NCI-H1694 (cell line): ENCODE measurements at regions not wholly inside any gene's neighbourhood (a gene's known extent, or its start where the extent isn't known, plus 50 kb on each side); places are given as distances from the start of the nearest gene placed in this dataset.
"Not testable (repeated sequence)": the region's sequence is repeated elsewhere in the genome, so short reads cannot be mapped to it uniquely, and the experiment has no call there.

Experiments
- DNase-seq: peaks from one replicate; lab custom pipeline; 2025; lab: John Stamatoyannopoulos, UW

GRCh38 chr3:153906366-153906765, 214.8 kb upstream of the ARHGEF26 start:
- DNase-seq: no peak

- DNase-seq: no peak
Measured at GRCh38 chr3:153910387-153910786, 210.8 kb upstream of the ARHGEF26 start.

- no peak for DNase-seq
Measured at GRCh38 chr3:153911116-153911515, 210.1 kb upstream of the ARHGEF26 start.

DNA sequence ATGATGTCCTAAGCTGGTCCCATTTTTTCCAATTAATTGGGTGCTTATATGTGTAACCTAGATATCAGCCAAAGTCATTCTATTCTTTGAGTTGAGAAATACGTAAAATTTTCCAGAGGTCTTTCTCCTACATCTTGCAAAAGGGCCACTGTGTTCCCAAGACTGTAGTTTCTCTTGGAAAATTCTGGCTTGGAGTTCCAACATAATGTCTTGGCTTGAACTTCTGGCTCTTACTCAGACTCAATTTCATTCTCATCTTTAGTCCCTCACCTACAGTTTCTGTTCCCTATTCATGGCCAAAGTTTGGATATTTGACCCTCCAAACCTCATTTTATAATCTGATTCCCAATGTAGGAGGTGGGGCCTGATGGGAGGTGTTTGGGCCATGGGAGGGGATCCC, 201.4 kb upstream of the ARHGEF26 start:
- no peak for DNase-seq

GRCh38 chr3:153921826-153922225, 199.4 kb upstream of the ARHGEF26 start:
- DNase-seq: no peak

DNA sequence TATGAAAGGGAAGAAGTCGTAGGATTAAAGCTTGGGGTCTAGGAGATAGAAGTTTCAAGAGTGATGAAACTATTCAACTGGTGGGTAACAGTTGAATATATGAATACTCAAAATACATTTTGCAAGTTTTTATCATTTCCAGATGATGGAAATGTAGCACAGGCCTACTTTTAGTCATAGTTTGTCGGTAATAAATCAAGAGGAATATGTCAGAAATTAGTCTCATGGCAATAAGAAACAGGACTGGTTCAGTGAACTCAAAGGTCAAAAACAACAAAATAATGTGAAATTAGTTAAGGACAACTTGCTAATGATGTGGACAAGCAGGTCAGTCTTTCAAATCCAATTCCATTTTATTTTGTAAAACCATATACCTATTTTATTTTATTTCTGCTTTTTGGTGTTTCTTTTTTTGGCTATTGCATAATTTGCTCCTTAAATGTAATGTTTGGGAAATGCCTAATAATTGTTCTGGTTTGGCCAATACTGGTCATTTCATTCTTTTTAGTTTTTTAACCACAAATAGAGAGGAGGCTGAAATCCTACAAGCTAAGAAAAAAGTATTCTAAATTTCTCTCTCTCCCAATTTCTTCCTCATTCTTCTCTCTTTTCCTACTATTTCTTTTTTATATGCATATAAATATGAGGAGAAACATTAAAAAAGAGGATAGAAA, 195.2 kb upstream of the ARHGEF26 start:
- DNase-seq: no peak

DNA sequence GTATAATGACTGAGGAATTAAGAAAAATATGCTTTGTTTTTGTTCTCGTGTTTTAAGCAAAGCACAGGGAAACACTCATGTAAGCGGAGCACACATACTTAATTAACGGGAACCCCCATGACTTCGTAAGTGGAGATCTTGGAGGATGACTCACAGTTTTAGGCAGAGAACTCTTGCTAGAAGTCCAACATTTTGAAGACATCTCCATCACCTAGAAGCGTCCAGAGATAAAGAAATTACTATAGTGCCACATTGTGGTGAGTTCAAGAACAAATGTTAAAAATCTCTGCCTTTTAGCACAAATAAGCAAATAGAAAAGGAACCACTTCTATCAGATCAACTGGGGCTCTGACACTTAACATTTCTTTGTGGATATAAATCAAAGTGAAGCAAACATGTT, 194.1 kb upstream of the ARHGEF26 start:
- DNase-seq: no peak

- DNase-seq: no peak
Measured at GRCh38 chr3:153928851-153929250, 192.3 kb upstream of the ARHGEF26 start.

DNA sequence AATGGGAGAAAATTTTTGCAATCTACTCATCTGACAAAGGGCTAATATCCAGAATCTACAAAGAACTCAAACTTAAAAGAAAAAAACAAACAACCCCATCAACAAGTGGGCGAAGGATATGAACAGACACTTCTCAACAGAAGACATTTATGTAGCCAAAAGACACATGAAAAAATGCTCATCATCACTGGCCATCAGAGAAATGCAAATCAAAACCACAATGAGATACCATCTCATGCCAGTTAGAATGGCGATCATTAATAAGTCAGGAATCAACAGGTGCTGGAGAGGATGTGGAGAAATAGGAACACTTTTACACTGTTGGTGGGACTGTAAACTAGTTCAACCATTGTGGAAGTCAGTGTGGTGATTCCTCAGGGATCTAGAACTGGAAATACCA, 187.7 kb upstream of the ARHGEF26 start:
- DNase-seq: not testable (repeated sequence)

GRCh38 chr3:153944084-153944483, 177.1 kb upstream of the ARHGEF26 start:
- no peak for DNase-seq

- no peak for DNase-seq
Measured at GRCh38 chr3:153951276-153951675, 169.9 kb upstream of the ARHGEF26 start.

GRCh38 chr3:153952091-153952490, 169.1 kb upstream of the ARHGEF26 start:
- DNase-seq: no peak

- DNase-seq: no peak
Measured at GRCh38 chr3:153956613-153957012, 164.6 kb upstream of the ARHGEF26 start.

DNA sequence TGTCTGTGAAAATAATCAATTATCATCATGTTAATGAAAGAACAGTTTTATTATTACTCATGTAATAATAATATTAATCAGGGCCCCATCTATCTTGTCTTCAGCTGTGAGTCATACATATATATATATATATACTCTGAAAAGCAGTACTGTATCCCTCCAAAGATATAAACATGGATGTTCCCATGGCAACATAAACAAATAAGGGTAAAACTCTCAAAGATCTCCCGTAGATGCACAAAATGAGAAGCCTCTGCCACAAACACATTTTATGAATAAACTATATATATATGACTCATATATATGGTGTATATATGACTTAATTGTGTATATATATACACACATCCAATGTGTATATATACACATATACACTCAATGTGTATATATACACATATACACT, 163.8 kb upstream of the ARHGEF26 start:
- no peak for DNase-seq

GRCh38 chr3:153958635-153959595, 162.3 kb upstream of the ARHGEF26 start:
- no peak for DNase-seq

- DNase-seq: no peak
Measured at GRCh38 chr3:153960458-153961074, 160.6 kb upstream of the ARHGEF26 start.

GRCh38 chr3:153961494-153961893, 159.7 kb upstream of the ARHGEF26 start:
- DNase-seq: no peak

- DNase-seq: no peak
Measured at GRCh38 chr3:153963012-153963411, 158.2 kb upstream of the ARHGEF26 start.

- DNase-seq: no peak
Measured at GRCh38 chr3:153967260-153967659, 153.9 kb upstream of the ARHGEF26 start.

GRCh38 chr3:153970047-153970446, 151.1 kb upstream of the ARHGEF26 start:
- no peak for DNase-seq

DNA sequence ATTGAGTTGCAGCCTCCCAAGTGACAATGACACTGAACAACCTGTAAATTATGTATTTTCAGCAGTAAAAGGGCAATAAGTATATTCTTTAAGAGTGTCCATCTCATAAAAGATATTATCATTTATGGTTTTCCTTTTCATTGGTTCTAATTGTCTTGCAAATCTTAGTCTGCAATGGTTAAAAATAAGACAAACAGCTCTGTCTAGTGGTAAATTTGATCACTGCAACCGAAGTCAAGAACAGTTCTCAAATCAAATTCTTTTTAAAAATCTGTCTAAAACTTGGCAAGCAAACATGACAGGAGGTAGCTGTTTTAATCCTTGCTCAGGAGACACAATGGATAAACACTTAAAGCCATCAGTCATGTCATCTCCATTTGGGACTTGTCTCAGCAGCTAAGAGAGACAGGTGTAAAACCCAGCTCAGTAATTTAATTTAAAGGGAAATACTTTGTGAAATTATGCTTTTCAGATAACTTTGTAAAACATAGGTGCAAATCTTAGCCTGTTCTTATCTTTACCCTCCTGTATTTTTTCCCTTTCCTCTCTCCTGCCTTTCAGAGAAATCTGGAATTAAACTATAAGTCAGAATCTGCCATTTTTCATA, 150.3 kb upstream of the ARHGEF26 start:
- no peak for DNase-seq

- DNase-seq: no peak
Measured at GRCh38 chr3:153972862-153973261, 148.3 kb upstream of the ARHGEF26 start.
